H1 (cell line): ENCODE measurements at regions not wholly inside any gene's neighbourhood (a gene's known extent, or its start where the extent isn't known, plus 50 kb on each side); places are given as distances from the start of the nearest gene placed in this dataset.

Source experiments
- CHD2 ChIP-seq: IDR thresholded peaks from 2 replicates; pipeline ENCODE4 v1.6.1; 2012; ENCODE audit warnings: low read length, improper control_type of control experiment
- CHD7 ChIP-seq: fragments of 300-600 bp; sonication (generic); IDR thresholded peaks from 2 replicates; pipeline ENCODE4 v1.7.1; 2012; ENCODE audit warnings: low read length, moderate library complexity, mild to moderate bottlenecking, inconsistent platforms; ENCODE audit not compliant: insufficient replicate concordance
- SIX5 ChIP-seq: IDR thresholded peaks from 2 replicates; pipeline ENCODE4 v1.6.1; 2011; ENCODE audit warnings: mild to moderate bottlenecking, low read depth, low read length

GRCh38 chrX:44401151-44401550 lies 57.7 kb upstream of the EFHC2 start (continued):
- TF ChIP-seq CHD7, result no peak
- no peak for TF ChIP-seq CHD2
- TF ChIP-seq SIX5, result no peak
